ENCODE measurements at regions not wholly inside any gene's neighbourhood (a gene's known extent, or its start where the extent isn't known, plus 50 kb on each side); places are given as distances from the start of the nearest gene placed in this dataset.
"Not testable (repeated sequence)": the region's sequence is repeated elsewhere in the genome, so short reads cannot be mapped to it uniquely, and the experiment has no call there.

DNA sequence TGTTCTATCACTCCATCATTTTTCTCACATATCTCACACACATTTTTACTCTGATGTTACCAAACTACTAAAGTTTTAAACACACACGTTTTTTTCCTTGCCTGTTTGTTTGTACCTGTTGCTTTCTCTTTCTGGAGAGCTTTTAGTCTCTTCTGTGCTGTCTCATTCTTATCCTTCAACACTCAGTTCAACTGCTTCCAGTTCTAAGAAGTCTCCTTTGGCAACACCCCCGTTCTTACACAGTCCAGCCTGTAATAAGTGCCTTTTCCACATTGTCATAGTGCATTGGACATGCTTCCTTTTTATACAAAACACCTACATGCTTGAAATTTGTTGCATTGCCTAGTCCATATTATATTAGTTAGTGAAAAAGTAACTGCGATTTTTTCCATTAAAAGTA, 360.2 kb upstream of the BRINP3 start:
- no peak for FAIRE-seq

DNA sequence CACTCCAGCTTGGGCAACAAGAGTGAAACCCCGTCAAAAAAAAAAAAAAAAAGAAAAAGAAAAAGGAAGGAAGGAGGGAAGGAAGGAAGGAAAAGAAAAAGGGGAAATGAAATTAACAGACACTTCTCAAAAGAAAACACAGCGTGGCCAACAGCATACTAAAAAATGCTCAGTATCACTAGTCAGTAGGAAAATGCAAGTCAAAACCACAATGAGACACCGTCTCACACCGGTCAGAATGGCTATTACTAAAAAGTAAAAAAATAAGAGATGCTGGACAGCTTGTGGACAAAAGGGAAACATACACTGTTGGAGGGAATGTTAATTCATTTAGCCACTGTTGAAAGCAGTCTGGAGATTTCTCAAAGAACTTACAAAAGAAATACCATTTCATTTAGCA, 369.5 kb upstream of the BRINP3 start:
- no peak for FAIRE-seq

DNA sequence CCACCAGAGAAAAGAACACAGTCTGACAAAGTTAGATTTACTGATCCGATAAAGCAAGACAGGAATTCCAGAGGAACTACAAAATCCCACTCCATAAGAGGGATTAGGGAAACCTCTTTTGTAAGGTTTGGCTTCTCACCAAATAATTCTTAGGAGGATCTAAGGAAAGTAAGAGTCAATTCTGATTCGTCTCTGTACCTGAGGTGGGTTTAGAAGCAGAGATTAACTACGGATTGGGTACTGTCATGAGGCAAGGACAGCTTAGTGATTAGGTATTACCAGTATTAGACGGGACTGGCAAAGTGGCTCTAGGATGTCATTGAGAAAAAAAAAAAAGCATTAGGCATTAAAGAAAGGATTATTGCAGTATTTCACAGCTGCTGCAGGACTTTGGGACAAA, 371.7 kb upstream of the BRINP3 start:
- FAIRE-seq, result no peak

DNA sequence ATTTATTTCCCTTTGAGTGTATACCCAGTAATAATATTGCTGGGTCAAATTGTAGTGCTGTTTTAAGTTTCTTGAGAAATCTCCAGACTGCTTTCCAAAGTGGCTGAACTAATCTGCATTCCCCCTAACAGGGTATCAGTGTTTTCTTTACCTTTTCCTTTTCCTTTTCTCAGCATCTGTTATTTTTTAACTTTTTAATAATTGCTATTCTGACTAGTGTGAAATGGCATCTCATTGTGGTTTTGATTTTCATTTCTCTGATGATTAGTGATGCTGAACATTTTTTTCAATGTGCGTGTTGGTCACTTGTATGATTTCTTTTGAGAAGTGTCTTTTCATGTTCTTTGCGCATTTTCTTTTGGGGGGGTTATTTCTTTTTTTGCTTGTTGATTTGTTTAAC, 374.9 kb upstream of the BRINP3 start:
- FAIRE-seq, result no peak

DNA sequence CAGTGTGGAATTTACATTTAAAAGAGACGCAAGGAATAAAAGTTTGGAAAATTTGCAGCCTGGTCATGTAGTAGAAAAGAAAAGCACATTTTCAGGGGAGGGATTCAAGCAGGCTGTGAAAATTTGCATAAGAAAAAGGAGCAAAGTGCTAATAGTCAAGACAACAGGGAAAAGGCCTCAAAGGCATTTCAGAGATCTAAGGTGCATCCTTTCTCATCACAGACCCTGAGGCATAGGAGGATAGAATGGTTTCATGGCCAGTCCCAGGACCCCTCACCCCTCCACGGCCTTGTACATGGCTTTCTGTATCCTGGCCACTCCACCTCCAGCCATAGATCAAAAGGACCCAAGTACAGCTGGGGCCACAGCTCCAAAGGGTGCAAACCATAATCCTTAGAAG, 380.5 kb upstream of the BRINP3 start:
- FAIRE-seq, result no peak

DNA sequence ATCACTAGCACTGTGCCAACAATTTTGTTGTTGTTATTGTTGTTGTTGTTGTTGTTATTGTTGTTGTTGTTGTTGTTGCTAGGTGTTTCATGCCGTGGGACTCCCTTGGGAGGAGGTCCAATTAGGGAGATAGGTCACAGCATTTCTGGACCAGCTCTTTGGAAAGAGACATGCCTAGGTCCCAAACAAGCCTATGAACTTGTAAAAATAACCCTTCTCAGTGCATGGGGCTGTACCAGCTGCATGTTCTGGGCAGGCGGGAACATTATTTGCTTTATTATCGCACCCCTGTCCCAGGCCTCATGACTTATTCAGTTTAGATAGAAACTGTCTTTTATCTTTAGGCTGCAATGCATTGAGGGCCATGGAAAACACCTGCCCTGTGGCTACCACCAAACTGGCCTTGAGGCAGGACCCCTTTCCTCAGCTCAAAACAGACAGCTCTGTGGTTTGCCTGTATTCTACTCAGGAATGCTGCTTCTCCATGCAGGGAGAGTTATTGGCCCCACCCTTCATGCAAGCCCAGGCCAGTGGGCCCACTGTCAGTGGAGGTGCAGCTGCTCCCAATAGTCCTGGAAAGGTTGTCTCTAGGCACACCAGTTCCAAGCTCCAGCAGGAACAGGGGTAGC, 386.5 kb upstream of the BRINP3 start:
- FAIRE-seq, result no peak

DNA sequence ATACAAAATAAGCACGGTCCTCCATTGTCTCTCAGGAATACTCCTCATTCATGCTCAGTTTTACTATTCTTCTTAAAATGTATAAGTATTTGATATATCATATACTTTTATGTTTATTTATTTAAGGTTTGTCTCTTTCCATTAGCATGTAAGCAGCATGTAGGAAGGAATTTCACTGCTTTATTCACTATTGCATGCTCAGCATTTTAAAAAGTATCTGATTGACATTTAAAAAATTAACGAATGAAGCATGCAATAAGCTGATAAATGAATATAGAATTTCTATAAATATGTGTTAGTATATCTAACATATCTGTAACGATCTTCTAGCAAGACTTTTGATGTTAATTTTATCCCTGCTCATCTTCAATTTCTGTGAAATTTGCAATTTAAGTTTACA, 402.7 kb upstream of the BRINP3 start:
- no peak for FAIRE-seq

DNA sequence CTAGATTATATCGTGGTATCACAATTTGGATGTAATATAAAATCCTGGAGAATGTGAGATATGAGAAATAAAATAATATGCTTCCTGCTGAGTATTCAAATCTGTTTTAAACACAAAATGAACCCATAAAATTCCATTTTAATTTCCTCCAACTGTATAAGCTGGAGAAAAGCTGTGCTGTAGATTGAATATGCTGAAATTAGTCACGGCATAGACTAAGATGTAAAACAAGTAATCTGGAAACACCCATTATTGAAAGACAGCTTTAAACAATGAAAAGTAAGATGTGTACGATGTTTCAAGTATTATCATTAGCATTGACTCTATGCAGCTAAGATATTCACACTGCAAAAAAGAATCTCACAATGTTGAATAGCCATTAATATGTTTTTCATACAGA, 403.4 kb upstream of the BRINP3 start:
- no peak for FAIRE-seq

DNA sequence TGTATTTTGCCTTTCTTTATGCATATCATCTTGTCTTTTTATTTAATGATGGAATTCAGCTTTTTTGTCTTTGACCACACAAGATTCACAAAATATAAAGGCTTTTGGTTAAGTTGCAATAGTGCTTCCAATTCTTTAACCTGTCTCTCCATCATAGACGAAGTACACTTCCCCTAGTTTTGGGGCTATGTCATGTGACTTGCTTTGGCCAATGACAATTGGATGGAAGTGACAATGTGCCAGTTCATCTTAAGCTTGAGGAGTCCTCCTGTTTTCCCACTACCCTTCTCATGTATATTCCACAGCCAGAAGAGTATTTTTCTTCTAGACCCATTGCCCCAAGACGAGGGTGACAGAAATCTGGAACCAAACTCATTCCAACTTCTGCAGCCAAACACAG, 419.6 kb upstream of the BRINP3 start:
- no peak for FAIRE-seq

DNA sequence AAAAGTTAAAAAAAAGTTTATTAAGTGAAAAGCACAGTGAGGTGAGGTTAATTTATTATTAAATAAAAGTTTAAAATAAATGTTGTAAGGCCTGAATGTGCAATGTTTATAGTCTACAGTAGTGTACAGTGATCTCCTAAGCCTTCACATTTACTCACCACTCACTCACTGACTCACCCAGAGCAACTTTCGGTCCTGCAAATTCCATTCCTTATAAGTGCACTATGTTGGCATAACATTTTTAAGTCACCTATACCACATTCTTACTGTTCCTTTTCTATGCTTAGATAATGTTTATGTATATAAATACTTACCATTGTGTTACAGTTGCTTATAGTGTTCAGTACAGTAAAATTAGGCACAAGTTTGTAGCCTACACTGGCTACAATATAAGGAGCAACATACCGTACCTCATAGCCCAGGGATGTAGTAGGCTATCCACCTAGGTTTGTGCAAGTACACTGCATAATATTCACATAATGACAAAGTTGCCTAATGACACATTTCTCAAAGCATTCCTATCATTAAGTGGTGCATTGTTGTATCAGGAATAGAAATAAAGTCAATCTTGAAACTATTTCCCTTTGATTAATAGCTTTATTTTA, 426.5 kb upstream of the BRINP3 start:
- FAIRE-seq, result no peak

DNA sequence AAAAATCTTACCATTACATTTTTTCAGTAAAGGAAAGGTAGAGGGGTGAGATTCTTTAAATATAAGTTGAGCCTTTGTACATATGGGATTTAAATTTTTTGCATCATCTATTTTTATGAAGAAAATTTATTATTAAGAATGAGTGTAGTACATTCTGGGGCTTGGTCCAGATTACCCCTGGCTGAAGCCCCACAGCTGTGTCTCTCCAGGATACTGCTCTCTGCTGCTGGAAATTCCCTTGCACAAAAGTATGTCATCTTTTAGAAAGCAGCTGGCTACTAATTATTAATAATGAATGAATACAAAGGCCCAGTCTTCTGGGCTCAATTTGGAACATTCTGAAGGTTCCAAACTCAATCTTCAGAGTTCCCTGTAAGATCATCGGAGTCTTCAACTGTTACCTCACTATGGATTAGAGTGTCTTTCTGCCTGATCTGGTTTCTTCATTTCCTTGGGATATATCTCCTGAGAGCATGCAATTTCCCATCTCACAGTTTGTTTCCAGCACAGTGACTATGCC, 428.6 kb upstream of the BRINP3 start:
- no peak for FAIRE-seq

DNA sequence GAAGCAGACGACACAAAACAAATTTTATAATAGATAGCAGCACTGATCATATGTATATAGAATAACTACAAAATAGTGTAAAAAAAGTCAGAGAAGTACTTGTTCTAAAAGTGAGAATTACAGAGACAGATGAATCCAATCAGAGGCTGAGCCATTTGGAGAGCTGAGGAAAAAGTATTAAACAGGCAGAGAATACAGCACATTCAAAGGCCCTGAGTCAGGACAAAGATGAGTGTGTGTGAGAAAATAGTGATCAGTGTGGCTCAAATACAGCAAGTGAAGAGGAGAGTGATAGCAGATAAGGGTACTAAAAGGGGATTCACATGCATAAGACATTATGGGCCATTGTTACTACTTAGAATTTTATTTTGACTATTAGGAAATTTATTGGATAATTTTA, 430.6 kb upstream of the BRINP3 start:
- FAIRE-seq, result no peak

DNA sequence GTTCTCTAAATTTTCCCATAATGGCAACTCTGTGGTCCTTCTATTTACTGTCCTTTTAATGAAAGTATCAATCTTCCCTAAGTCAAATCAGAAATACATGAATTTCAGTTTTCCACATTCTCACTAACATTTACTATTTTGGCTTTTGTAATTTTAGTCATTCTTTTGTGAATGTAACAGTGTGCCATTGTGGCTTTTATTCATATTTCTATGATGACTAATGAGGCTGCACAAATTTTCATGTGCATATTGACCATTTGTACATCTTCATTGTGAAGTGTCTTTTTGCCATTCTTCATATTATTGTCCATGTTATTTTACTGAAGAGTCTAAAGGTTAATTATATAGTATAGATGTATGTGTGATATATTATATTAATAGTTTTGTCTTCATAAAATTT, 431.0 kb upstream of the BRINP3 start:
- no peak for FAIRE-seq

DNA sequence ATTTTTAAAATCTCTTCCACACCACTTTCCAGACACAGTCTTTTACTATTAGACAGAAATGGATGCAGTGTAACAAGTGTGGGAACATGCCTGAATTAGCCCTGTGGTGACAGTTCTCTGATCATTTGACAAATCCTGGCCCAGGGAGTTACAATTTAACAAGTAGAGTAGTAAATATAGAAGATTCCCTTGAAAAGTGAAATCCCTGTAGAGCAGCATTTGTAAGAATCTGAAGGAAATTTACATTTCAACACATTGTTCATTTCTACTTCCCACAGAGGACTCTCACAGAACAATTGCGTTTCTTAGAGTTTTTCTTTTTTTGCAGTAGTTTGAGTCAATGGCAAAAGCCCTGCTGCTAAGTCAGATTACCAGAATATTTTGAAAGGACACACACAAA, 458.3 kb upstream of the BRINP3 start:
- FAIRE-seq, result no peak

DNA sequence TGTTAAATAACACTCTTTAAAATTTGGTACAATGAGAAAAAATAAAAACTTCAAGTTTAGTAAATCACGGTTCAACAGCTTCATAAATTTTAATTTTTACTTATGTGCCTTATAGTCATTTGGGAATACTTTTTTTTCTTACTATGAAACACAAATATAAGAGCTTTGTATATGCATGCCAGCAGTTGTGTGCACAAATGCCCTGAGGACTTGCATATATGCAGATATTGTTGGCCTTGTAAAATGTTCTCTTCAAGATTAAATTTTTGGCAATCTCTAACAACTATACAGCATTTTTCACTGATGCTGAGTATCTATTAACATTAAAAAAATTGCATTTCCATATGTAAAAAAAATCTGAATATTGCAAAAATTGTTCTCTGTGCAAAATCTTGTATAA, 458.7 kb upstream of the BRINP3 start:
- FAIRE-seq, result no peak

DNA sequence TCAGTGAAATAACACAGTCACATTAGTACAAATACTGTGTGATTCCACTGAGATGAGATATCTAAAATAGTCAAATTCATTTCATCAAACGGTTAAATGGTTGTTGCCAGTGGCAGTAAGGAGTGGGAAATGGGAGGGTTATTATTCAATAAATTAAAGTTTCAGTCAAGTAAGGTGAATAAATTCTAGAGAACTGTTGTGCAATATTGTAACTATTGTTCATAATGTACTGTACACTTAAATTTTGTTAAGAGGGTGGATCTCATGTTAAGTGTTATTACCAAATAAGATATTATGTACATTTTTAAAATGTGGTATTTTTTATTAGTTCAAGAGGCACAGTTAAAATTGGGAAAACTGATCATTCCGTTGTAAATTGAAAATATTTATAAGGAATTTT, 463.3 kb upstream of the BRINP3 start:
- no peak for FAIRE-seq

DNA sequence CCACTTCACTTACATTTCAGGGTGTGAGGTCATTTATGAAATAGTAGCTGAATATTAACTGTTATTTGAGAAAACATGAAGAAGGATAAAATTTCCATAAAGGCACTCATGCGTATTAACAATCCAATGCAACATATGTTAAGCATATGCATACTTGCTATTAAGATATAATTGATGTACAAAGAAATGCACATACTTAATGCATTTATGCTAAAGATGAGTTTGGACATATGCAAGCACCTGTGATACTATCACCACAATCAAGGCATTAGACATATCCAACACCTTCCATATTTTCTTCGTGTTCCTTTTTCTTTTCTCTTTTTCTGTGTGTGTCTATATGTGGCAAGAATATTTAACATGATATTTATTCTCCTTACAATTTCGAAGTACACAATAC, 464.8 kb upstream of the BRINP3 start:
- no peak for FAIRE-seq

DNA sequence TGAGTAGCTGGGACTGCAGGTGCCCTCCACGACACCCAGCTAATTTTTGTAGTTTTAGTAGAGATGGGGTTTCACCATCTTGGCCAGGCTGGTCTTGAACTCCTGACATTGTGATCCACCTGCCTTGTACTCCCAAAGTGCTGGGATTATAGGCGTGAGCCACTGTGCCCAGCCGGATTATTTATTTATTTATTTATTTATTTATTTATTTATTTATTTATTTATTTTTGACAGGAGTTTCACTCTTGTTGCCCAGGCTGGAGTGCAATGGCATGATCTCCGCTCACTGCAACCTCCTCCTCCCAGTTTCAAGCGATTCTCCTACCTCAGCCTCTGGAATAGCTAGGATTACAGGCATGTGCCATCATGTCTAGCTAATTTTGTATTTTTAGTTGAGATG, 466.1 kb upstream of the BRINP3 start:
- not testable (repeated sequence) for FAIRE-seq

DNA sequence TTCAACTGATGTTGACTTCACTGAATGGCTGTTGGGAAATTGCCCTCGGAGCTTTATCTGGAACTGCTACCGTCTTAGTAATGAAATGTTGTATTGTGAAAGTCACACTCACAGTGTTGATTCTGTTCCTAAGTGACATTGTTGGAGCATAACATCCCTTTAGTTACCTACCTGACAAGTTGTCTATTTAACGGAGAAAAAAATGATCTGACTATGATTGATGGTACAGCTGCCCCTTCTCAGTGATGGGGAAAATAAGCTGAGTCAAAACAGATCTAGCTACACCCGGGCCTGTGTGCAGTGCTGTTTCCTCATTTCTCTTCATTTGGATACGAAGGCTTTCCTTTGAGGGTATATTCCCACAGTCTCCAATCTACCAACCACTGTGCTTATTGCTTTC, 472.3 kb upstream of the BRINP3 start:
- no peak for FAIRE-seq

DNA sequence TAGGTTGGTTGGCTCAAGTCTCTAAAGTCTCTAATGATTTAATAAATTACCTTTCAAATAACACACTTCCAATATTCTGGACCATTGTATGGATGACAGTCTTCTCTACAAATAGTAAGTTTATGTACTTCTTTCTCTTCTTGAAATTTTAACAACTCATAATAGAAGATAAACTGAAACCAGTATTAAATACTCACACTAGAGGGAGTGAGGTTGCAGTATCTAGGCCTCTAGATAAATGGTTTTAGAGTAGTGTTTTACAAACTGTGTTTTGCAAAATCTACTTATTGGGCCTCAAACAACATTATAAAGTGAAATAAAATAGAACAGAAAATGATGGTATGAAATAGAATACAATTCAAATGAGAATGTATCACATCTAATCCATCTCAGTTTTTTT, 479.9 kb upstream of the BRINP3 start:
- FAIRE-seq, result peak; percentile 83

DNA sequence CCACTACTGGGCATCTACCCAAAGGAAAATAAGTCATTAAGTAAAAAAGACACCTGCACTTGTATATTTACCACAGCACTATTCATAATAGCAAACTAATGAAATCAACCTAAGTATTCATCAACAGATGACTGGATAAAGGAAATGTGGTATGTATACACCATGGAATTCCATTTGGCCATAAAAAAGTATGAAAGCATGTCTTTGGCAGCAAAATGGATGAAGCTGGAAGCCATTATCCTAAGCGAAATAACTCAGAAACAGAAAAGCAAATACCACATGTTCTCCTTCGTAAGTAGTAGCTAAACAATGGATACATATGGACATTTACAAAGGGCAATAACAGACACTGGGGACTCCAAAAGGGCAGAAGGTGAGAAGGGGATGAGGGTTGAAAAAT, 485.7 kb upstream of the BRINP3 start:
- no peak for FAIRE-seq

DNA sequence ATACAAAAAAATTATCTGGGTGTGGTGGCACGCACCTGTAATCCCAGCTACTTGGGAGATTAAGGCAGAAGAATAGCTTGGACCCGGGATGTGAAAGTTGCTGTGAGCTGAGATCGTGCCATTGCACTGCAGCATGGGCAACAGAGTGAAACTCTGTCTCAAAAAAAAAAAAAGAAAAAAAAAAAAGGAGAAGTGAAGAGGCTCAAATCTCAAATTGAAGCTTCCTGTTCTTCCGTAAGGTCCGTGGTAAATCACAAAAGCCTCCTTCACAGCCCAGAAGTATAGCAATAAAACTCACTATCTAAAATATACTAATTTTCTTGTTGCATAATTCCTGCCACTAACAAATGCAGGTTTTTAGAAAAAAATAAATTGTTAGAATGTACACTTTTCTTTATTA, 498.2 kb upstream of the BRINP3 start:
- FAIRE-seq, result no peak

DNA sequence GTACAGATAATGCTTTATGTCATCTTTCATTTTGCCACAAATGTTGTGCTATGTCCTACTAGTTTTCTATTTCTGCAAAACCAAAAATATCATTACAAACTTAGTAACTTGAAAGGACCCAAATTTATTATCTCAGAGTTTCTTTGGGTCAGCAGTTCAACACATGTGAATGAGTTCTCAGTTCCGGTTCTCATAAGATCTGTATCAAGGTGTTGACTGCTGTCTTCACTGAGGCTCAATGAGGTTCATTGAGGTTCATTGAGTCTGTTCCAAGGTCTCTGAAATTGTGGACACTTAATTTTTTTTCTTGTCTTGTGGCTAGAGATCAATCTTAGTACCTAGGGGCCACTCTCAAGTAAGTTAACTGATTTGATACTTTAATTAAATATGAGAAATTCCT, 525.1 kb upstream of the BRINP3 start:
- no peak for FAIRE-seq

DNA sequence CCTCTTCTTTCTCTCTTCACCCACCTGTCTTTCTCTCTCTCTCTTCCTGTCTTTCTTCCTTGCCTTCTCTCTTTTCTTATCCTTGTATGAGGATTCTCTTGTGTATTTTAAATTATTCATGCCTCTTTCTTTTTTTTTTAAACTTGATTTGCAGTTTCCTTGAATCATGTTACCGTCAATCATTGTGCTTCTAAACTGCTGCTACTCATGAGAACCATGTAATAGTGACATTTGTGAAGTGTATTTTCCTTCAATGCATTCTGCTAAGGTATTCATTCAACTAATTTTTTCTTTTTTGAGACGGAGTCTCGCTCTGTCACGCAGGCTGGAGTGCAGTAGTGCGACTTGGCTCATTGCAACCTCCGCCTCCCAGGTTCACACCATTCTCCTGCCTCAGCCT, 539.1 kb upstream of the BRINP3 start:
- FAIRE-seq, result no peak

DNA sequence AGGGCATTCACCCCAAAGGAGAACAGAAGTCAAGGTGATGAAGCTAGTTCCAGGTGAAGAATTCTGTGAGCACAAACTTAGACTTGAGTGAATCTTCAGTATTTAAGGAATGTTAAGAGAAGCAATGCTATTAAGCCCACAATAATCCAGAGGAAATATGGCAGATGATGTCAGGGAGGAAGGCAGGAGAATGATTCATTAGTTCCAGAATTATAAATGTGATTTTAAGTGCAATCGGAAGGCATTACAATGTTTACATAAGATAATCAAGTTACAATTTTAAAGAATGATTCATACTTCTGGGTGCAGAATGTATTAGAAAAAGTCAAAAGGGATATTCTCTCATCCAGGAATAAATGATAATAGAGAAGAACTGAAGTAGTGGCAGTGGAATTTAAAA, 545.2 kb upstream of the BRINP3 start:
- no peak for FAIRE-seq

Data from TTC549 (cell line).